GM18861 (cell line): ENCODE measurements at regions not wholly inside any gene's neighbourhood (a gene's known extent, or its start where the extent isn't known, plus 50 kb on each side); places are given as distances from the start of the nearest gene placed in this dataset.

Source experiments
- ATAC-seq: cut with Tn5 transposase; IDR thresholded peaks from one replicate; pipeline ENCODE4 v1.9.1; 2021; ENCODE audit not compliant: unreplicated experiment

- ATAC-seq = no peak
Observed at GRCh38 chrX:109926743-109927662, 75.9 kb upstream of the TMEM164 start.

- ATAC-seq = no peak
Observed at GRCh38 chrX:109927663-109928273, 75.1 kb upstream of the TMEM164 start.

DNA sequence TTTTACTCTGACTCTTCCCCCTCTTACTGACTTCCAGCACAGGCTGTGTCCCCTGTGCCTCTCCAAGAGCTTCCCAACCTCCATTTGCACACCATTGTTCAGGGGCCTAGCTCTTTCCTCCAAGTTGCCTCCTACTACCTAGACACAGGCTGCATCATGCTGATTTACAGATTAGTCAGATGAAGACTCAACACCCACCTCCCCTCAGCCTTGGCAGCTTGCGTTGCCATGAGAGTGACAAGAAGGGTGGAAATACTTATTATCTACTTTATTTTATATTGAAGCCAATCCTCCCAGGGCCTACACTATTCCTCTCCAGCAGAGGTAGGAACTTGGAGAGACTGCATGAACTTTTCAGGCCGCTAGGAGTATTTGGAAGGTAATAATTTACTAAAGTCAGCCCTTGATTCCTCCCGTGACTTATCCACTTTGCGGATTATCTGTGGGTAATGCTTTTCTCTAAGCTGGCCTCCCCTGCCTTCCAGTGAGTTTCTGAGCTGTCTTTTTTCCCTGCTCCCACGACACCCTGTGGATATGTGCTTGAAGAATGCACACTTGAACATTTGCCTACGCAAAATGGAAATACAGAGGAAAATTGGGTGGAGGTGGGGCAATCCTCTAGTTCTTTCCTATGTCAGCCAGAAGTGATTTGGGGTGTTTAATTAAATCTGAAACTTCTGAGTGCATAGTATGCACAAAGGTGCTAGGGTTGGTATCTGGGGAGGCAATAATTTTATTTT, 74.1 kb upstream of the TMEM164 start:
- no peak for ATAC-seq

DNA sequence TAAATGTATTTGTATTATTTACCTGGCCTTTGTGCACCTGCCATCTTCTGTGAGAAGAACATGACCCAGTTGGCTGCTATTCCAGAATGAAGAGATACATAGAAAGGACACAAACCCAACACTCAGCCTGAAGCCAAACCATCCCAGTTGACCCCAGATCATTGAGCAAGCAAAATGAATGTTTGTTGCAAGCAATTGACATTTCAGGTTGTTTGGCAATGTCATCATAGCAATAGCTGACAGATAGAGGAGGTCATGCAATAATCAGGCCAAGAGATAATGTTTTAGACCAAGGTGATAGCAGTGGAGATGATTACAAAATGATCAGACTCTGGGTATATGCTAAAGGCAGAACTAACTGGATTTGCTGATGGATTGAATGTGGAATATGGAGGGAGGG, 71.2 kb upstream of the TMEM164 start:
- ATAC-seq = no peak

- no peak for ATAC-seq
Observed at GRCh38 chrX:109934434-109934833, 68.5 kb upstream of the TMEM164 start.

DNA sequence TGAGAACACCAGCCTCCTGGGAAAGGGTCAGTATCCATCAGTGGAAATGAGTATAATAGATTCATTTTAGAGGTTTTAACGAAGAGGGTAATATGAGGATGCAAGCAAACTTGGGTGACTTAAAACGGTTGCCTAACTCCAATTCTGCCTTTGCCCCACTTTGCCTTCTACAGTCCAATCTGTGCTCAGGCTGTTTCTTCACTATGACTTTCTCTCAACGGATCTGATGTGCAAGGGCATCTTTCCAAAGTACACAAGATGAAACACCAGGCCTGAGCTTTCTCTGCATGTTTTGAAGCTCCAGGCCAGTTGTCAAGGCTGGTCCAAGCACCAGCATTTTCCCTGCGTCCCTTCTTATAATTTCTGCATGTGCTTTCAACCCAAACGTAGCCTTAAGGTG, 68.0 kb upstream of the TMEM164 start:
- no peak for ATAC-seq

DNA sequence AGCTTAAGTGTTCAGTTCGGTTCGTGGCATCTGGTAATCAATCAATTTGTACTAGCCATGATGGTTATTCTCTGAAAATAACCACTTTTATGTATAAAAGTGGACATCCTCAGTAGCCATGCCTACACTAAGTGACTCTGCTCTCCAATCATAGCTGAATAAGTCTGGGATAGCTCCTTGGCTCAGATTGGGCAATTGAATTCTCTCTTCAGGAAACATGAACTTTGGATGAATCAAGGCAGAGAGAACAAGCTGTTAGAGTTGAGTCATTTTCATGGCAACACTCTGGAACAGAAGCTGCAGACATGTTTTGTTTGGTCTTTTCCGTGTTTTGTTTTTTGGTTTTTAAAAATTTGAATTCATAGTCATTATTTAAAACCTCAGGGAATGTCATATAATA, 66.8 kb upstream of the TMEM164 start:
- no peak for ATAC-seq

DNA sequence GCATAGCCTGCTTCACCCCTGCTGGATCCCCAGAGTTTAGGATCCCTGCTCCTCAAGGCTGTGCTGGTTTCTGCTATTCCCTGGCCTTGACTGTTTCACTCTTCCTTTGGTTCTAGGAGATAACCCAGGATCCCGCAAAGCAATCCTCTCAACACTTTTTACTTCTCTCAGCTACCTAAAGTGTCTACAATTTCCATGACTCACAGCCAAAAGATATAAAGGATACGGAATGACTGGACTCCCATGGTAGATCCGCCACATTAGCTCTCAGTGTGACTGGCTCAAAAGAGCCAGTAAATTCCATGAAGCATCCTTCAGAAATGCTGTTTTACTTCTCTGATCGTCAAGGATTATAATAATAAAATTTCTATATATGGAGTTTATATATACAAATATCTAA, 66.3 kb upstream of the TMEM164 start:
- ATAC-seq = no peak

- no peak for ATAC-seq
Observed at GRCh38 chrX:109939498-109939897, 63.4 kb upstream of the TMEM164 start.

DNA sequence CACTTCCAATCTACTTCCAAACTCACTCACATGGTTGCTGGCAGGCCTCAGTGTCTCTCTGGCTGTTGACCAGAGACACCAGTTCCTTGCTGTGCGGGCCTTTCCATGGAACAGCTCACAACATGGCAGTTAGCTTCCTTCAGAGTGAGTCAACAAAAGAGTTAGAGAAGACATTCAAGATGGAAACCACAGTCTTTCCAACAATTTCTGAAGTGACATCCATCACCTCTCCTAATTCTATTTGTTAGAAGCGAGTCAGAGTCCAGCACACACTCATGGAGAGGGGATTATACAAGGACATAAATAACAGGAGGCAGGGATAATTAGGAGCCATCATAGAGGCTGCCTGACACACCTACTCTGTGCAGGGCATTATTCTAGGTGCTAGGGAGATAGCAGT, 62.5 kb upstream of the TMEM164 start:
- ATAC-seq = no peak

GRCh38 chrX:109943092-109943739, 59.7 kb upstream of the TMEM164 start:
- ATAC-seq = no peak

DNA sequence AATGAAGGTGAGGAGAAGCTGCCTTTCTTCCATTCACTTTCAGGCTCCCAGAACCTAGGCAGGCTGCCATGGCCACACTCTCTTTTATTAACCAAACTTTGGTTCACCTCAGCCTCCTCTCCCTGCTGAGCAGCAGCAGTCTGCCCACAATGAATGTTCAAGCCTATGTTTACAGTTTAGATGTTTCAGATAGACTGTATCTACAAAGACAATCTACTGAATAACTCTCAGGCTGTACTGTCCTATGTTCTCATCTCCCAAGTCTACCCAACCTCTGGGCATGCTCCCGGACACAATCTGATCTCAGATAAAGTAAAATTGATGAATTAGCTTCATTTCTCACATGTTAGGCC, 59.2 kb upstream of the TMEM164 start:
- no peak for ATAC-seq

GRCh38 chrX:109952050-109952449, 50.9 kb upstream of the TMEM164 start:
- ATAC-seq = no peak

- no peak for ATAC-seq
Observed at GRCh38 chrX:109952985-109953905, 49.7 kb upstream of the TMEM164 start.
